ENCODE measurements at regions not wholly inside any gene's neighbourhood (a gene's known extent, or its start where the extent isn't known, plus 50 kb on each side); places are given as distances from the start of the nearest gene placed in this dataset.

DNA sequence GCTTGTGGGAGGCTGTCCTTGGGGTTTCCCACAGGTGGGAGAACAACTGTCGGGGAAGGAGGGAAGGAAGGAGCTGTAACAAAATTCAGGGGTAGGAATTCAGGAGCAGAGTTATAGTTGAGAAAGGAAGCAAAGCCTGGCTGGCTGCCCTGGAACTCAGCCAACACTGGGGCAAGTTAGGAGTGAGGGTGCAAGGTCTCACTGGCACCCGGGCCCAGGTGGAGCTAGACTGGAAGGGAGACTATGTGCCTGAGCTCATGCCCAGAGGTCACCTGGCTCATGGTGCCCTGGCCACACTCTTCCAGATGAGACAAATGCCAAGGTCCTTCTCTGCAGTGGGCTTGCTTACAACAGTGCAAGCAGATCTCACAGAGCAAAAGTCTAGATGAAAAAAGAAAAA, 75.6 kb upstream of the ARHGAP28 start:
- H3K9me3 ChIP-seq (ENCODE audit: low read length): no peaks in the 10 kb centered on the region
- H4K20me1 ChIP-seq (ENCODE audit: insufficient read depth): no peaks in the 10 kb centered on the region
- no peak overlapping the region for H2AFZ ChIP-seq (ENCODE audit: low read depth, low read length)
- no peak overlapping the region for H3K4me2 ChIP-seq (ENCODE audit: low read length)
- no peaks in the 10 kb centered on the region for H3K79me2 ChIP-seq (replicated peaks; ENCODE audit: insufficient read depth, low read length)
- no peaks in the 10 kb centered on the region for H3F3A ChIP-seq (ENCODE audit: insufficient read depth, low read length, poor library complexity, severe bottlenecking)
- H3K4me3 ChIP-seq (ENCODE audit: low read length): no peak overlapping the region
- no peak overlapping the region for H3K27ac ChIP-seq (ENCODE audit: low read length)
- H3K9me2 ChIP-seq (ENCODE audit: insufficient read depth, low read length): no peaks in the 10 kb centered on the region
- H3K9ac ChIP-seq (ENCODE audit: low read length): no peak overlapping the region
- H3K27me3 ChIP-seq (ENCODE audit: insufficient read depth, low read depth, low read length): no peaks in the 10 kb centered on the region
- H3K36me3 ChIP-seq (ENCODE audit: insufficient read depth, low read length): no peaks in the 10 kb centered on the region
- TF ChIP-seq RAD21 (conservative IDR thresholded peaks at IDR 0.05) (no peak), MXI1 (conservative IDR thresholded peaks at IDR 0.05; ENCODE audit: poor library complexity, severe bottlenecking) (no peak), TAF1 (IDR thresholded peaks at IDR 0.05; ENCODE audit: low read depth) (no peak), POLR2AphosphoS5 (IDR thresholded peaks at IDR 0.05) (no peak), SMC3 (conservative IDR thresholded peaks at IDR 0.05; ENCODE audit: poor library complexity) (no peak), EP300 (conservative IDR thresholded peaks at IDR 0.05; ENCODE audit: poor library complexity, severe bottlenecking) (no peak), EZH2 (IDR thresholded peaks at IDR 0.05; ENCODE audit: borderline replicate concordance, insufficient read depth, low read length, poor library complexity, severe bottlenecking) (no peak), CTCF (IDR thresholded peaks at IDR 0.05; ENCODE audit: poor library complexity, severe bottlenecking) (no peak), REST (IDR thresholded peaks at IDR 0.05; ENCODE audit: borderline replicate concordance) (no peak)

GRCh38 chr18:6659963-6660725, 69.4 kb upstream of the ARHGAP28 start:
- Histone ChIP-seq H3K4me2 (ENCODE audit: low read length) (no peak overlapping the region), H3K9me2 (ENCODE audit: insufficient read depth, low read length) (no peaks in the 10 kb centered on the region), H2AFZ (ENCODE audit: low read depth, low read length) (no peak overlapping the region), H4K20me1 (ENCODE audit: insufficient read depth) (no peaks in the 10 kb centered on the region), H3K79me2 (replicated peaks; ENCODE audit: insufficient read depth, low read length) (no peaks in the 10 kb centered on the region), H3K9ac (ENCODE audit: low read length) (no peak overlapping the region), H3K27me3 (ENCODE audit: insufficient read depth, low read depth, low read length) (no peaks in the 10 kb centered on the region), H3K27ac (ENCODE audit: low read length) (no peak overlapping the region), H3K36me3 (ENCODE audit: insufficient read depth, low read length) (no peaks in the 10 kb centered on the region), H3F3A (ENCODE audit: insufficient read depth, low read length, poor library complexity, severe bottlenecking) (no peaks in the 10 kb centered on the region), H3K9me3 (ENCODE audit: low read length) (no peaks in the 10 kb centered on the region), H3K4me3 (ENCODE audit: low read length) (no peak overlapping the region)
- TF ChIP-seq RAD21 (conservative IDR thresholded peaks at IDR 0.05) (no peak), CTCF (IDR thresholded peaks at IDR 0.05; ENCODE audit: poor library complexity, severe bottlenecking) (no peak), SMC3 (conservative IDR thresholded peaks at IDR 0.05; ENCODE audit: poor library complexity) (no peak), EZH2 (IDR thresholded peaks at IDR 0.05; ENCODE audit: borderline replicate concordance, insufficient read depth, low read length, poor library complexity, severe bottlenecking) (no peak), REST (IDR thresholded peaks at IDR 0.05; ENCODE audit: borderline replicate concordance) (no peak), EP300 (conservative IDR thresholded peaks at IDR 0.05; ENCODE audit: poor library complexity, severe bottlenecking) (no peak), TAF1 (IDR thresholded peaks at IDR 0.05; ENCODE audit: low read depth) (no peak)

All from neural cell (in vitro differentiated cells).